K562 (cell line): ENCODE measurements at regions not wholly inside any gene's neighbourhood (a gene's known extent, or its start where the extent isn't known, plus 50 kb on each side); places are given as distances from the start of the nearest gene placed in this dataset.

Experiments used
- ATAC-seq: fragments of 200-7000 bp; cut with Tn5 transposase; 3 replicates; pipeline ENCODE4 v1.9.1; 2020; ENCODE audit warnings: moderate library complexity
- BruUV-seq: library from RNA; stranded (reverse); fragments of 400-500 nt; replicated peaks from 2 replicates; lab custom pipeline; 2021; lab: Mats Ljungman, UMichigan
- CTCF ChIA-PET: fragments of 300-600 bp; formaldehyde crosslinking; extraction: SDS; loops from one replicate; lab custom pipeline; 2021; ENCODE audit warnings: low intra/inter-chr PET ratio; lab: Yijun Ruan, JAX
- POLR2A ChIA-PET: fragments of 300-600, 350-650 bp; sonication (Branson Sonifier 250); formaldehyde crosslinking; extraction: SDS; loops from one replicate; lab custom pipeline; 2021; ENCODE audit warnings: antibody characterized with exemption, inconsistent platforms; lab: Yijun Ruan, JAX
- DNase-seq, 4 experiments: peaks; one replicate each; pipeline versions ENCODE4 v3.0.0 to v3.0.0-alpha.2; 2011 to 2018; ENCODE audit warnings: low spot score in 3 of 4, mixed read lengths in 3 of 4; ENCODE audit errors: extremely low read depth in 1 of 4
- FAIRE-seq: peaks from 2 replicates; lab custom pipeline; 2011; peaks lifted over from hg19 to GRCh38; lab: Jason Lieb, UNC
- H2AFZ ChIP-seq: 2 replicates; pipeline ENCODE4 v1.6.0; 2011; ENCODE audit warnings: low read depth, low read length, control low read depth, inconsistent platforms
- H3K27ac ChIP-seq: fragments of 200-600 bp; 3 replicates; pipeline ENCODE4 v1.8.0; 2011; ENCODE audit warnings: low read depth, mild to moderate bottlenecking, control low read depth, inconsistent platforms, low read length, moderate library complexity, mixed read lengths; ENCODE audit errors: extremely low read depth
- H3K27me3 ChIP-seq, 2 experiments: fragments of 300-600 bp in 1 of 2; 2 replicates in 1 of 2; 3 replicates in 1 of 2; pipeline versions ENCODE4 v1.6.0 to v1.8.0; 2011; ENCODE audit warnings: inconsistent platforms in 2 of 2, low read length in 2 of 2, mild to moderate bottlenecking in 1 of 2, mixed read lengths in 1 of 2, moderate library complexity in 1 of 2; ENCODE audit not compliant: control insufficient read depth in 2 of 2, insufficient read depth in 2 of 2
- H3K36me3 ChIP-seq: fragments of 300-600 bp; 3 replicates; pipeline ENCODE4 v1.8.0; 2011; ENCODE audit warnings: mild to moderate bottlenecking, low read length, inconsistent platforms; ENCODE audit not compliant: control insufficient read depth, insufficient read depth
- H3K4me1 ChIP-seq, 2 experiments: fragments of 200-600 bp in 1 of 2; replicated peaks in 1 of 2; 2 replicates in 1 of 2; 3 replicates in 1 of 2; pipeline versions ENCODE4 v1.5.1 to v1.8.0; 2011; ENCODE audit warnings: inconsistent platforms in 2 of 2, low read length in 2 of 2, mild to moderate bottlenecking in 1 of 2, mixed read lengths in 1 of 2, moderate library complexity in 1 of 2; ENCODE audit not compliant: control insufficient read depth in 2 of 2, insufficient read depth in 2 of 2
- H3K4me2 ChIP-seq: 2 replicates; pipeline ENCODE4 v1.6.1; 2011; ENCODE audit warnings: low read length, control low read depth, inconsistent platforms, mixed read lengths; ENCODE audit not compliant: insufficient read depth
- H3K4me3 ChIP-seq: fragments of 200-600 bp; sonication (generic), shearing (Covaris generic); 2 replicates; pipeline ENCODE4 v1.5.1; 2016; ENCODE audit warnings: control low read depth, inconsistent platforms
- H3K79me2 ChIP-seq: fragments of 200-600 bp; 3 replicates; pipeline ENCODE4 v1.8.0; 2011; ENCODE audit warnings: low read length, inconsistent platforms; ENCODE audit not compliant: control insufficient read depth, insufficient read depth
- H3K9ac ChIP-seq, 2 experiments: 2 replicates each; pipeline versions ENCODE4 v1.6.0 to v1.6.1; 2011; ENCODE audit warnings: low read depth in 2 of 2, low read length in 2 of 2, control low read depth in 1 of 2, inconsistent platforms in 1 of 2, mild to moderate bottlenecking in 1 of 2, mixed read lengths in 1 of 2; ENCODE audit not compliant: insufficient read depth in 1 of 2
- H3K9me1 ChIP-seq: one replicate; pipeline ENCODE4 v1.6.0; 2011; ENCODE audit warnings: inconsistent platforms, mild to moderate bottlenecking, low read length, moderate library complexity; ENCODE audit not compliant: control insufficient read depth, insufficient read depth
- H3K9me3 ChIP-seq: replicated peaks from 2 replicates; pipeline ENCODE4 v1.5.1; 2011; ENCODE audit warnings: low read depth, low read length, inconsistent platforms; ENCODE audit not compliant: control insufficient read depth, insufficient read depth
- H4K20me1 ChIP-seq: replicated peaks from 2 replicates; pipeline ENCODE4 v1.6.1; 2011; ENCODE audit warnings: low read length, inconsistent platforms, mixed read lengths; ENCODE audit not compliant: control insufficient read depth, insufficient read depth
- ARID1B ChIP-seq: fragments of 450-650 bp; IDR thresholded peaks from 2 replicates; pipeline ENCODE4 v1.6.1; 2016; ENCODE audit warnings: antibody characterized with exemption, mild to moderate bottlenecking, inconsistent platforms
- FOXA1 ChIP-seq: fragments of 450-650 bp; IDR thresholded peaks from 2 replicates; pipeline ENCODE4 v1.6.1; 2016; ENCODE audit warnings: mild to moderate bottlenecking, borderline replicate concordance
- MAFF ChIP-seq: IDR thresholded peaks from 2 replicates; pipeline ENCODE4 v1.6.1; 2012; ENCODE audit warnings: low read length, improper control_type of control experiment
- MBD2 ChIP-seq: sonication (generic); IDR thresholded peaks from 2 replicates; pipeline ENCODE4 v1.6.1; 2016; ENCODE audit warnings: low read depth, borderline replicate concordance
- NFRKB ChIP-seq: fragments of 450-650 bp; IDR thresholded peaks from 2 replicates; pipeline ENCODE4 v1.6.1; 2016; ENCODE audit warnings: low read depth
- RBM17 ChIP-seq: fragments of 200-400 bp; formaldehyde crosslinking; IDR thresholded peaks from 2 replicates; pipeline ENCODE4 v1.6.1; 2017; ENCODE audit warnings: low read depth, mild to moderate bottlenecking, low read length, borderline replicate concordance
- RBM25 ChIP-seq: fragments of 200-400 bp; formaldehyde crosslinking; IDR thresholded peaks from 2 replicates; pipeline ENCODE4 v1.6.1; 2018; ENCODE audit warnings: low read length, low read depth, moderate library complexity; ENCODE audit not compliant: severe bottlenecking
- RFX5 ChIP-seq: IDR thresholded peaks from 2 replicates; pipeline ENCODE4 v1.6.1; 2011; ENCODE audit warnings: low read depth, mild to moderate bottlenecking, improper control_type of control experiment, low read length
- SIN3A ChIP-seq, 2 experiments: fragments of 150-350 bp in 1 of 2; IDR thresholded peaks; 2 replicates each; pipeline ENCODE4 v1.6.1; 2011 to 2016; ENCODE audit warnings: borderline replicate concordance in 2 of 2, low read depth in 2 of 2, low read length in 2 of 2, mild to moderate bottlenecking in 2 of 2, moderate library complexity in 2 of 2; ENCODE audit not compliant: control insufficient read depth in 1 of 2
- ZEB2 ChIP-seq: fragments of 450-650 bp; IDR thresholded peaks from 2 replicates; pipeline ENCODE4 v1.6.1; 2016
- ZNF212 ChIP-seq: fragments of 450-650 bp; formaldehyde crosslinking; IDR thresholded peaks from 2 replicates; pipeline ENCODE4 v1.4.0; 2020; ENCODE audit warnings: mild to moderate bottlenecking
- ZNF23 ChIP-seq: fragments of 250-450 bp; sonication (Bioruptor Pico); IDR thresholded peaks from 2 replicates; pipeline ENCODE4 v1.4.0; 2020; ENCODE audit warnings: mild to moderate bottlenecking
- ZNF408 ChIP-seq: fragments of 250-450 bp; sonication (Bioruptor Pico); IDR thresholded peaks from 2 replicates; pipeline ENCODE4 v1.4.0; 2020; ENCODE audit warnings: low read depth, mild to moderate bottlenecking, moderate library complexity
- ZNF586 ChIP-seq: fragments of 450-650 bp; formaldehyde crosslinking; conservative IDR thresholded peaks from 2 replicates; pipeline ENCODE4 v1.4.0; 2020; ENCODE audit warnings: mild to moderate bottlenecking, moderate library complexity
- WGBS: fragments of 100-300 bp; shearing (Covaris generic); methylation state at CpG from one replicate; pipeline ENCODE4 v1.1.6; 2016; ENCODE audit warnings: low coverage, mixed read lengths; ENCODE audit not compliant: insufficient coverage; ENCODE audit errors: missing lambda C conversion rate; 5-methylcytosine and 5-hydroxymethylcytosine counted together
- in situ Hi-C: fragments of 300-500 bp; cut with MboI; formaldehyde crosslinking; loops from 4 replicates; pipeline ENCODE4 v1.15.0; 2018; ENCODE audit warnings: inconsistent platforms, mixed read lengths
- intact Hi-C: fragments of 100-400 bp; cut with micrococcal nuclease; formaldehyde crosslinking; loops from 2 replicates; pipeline ENCODE4 v1.14.2; 2022
- TF ChIP-seq, protein P1 (sequence below): sonication (generic); formaldehyde crosslinking; IDR thresholded peaks from 2 replicates; pipeline ENCODE4 v1.8.0; 2022; ENCODE audit warnings: missing genetic modification reagents, mild to moderate bottlenecking, borderline replicate concordance
- TF ChIP-seq, protein P2 (sequence below): fragments of 250-450 bp; sonication (Bioruptor Pico); IDR thresholded peaks from 2 replicates; pipeline ENCODE4 v1.6.1; 2021; ENCODE audit warnings: mild to moderate bottlenecking
- TF ChIP-seq, protein P3 (sequence below), 3 experiments: fragments of 200-800 bp in 1 of 3; fragments of 250-450 bp in 1 of 3; fragments of 450-650 bp in 1 of 3; sonication (Bioruptor Pico) in 1 of 3; sonication (Bioruptor generic) in 1 of 3; formaldehyde crosslinking in 1 of 3; IDR thresholded peaks; 2 replicates each; pipeline versions ENCODE4 v1.6.1 to v1.8.0; 2016 to 2022; ENCODE audit warnings: mild to moderate bottlenecking in 2 of 3, missing genetic modification characterization in 2 of 3, missing compliant biosample characterization in 1 of 3, moderate library complexity in 1 of 3

DNA sequence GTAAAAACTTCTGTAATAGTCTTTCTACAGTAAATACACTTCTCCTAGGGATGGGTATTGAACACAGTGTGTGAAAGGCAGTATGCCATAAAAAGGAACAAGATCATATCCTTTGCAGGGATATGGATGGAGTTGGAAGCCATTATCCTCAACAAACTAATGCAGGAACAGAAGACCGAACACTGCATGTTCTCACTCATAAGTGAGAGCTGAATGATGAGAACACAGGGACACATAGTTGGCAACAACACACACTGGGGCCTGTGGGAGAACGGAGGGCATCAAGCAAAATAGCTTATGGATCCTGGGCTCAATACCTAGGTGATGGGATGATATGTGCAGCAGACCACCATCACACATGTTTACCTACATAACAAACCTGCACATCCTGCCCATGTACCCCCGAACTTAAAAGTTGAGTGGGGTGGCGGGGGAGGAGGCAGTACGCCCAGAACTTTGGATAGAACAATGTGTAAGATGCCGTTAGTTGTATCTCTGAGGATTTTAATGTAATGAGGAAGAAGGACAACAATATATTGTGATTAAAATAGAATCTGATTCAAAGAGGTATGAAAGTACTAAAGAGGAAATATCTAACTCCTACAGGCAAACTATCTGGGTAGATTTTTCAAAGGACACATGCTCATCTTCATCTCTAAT lies 183.2 kb downstream of the NDFIP2 start (continued):
- TF ChIP-seq FOXA1 (no peak), ZNF408 (no peak), RBM25 (no peak), ZNF212 (no peak), RBM17 (no peak), RFX5 (no peak)
- TF ChIP-seq, protein P1, sequence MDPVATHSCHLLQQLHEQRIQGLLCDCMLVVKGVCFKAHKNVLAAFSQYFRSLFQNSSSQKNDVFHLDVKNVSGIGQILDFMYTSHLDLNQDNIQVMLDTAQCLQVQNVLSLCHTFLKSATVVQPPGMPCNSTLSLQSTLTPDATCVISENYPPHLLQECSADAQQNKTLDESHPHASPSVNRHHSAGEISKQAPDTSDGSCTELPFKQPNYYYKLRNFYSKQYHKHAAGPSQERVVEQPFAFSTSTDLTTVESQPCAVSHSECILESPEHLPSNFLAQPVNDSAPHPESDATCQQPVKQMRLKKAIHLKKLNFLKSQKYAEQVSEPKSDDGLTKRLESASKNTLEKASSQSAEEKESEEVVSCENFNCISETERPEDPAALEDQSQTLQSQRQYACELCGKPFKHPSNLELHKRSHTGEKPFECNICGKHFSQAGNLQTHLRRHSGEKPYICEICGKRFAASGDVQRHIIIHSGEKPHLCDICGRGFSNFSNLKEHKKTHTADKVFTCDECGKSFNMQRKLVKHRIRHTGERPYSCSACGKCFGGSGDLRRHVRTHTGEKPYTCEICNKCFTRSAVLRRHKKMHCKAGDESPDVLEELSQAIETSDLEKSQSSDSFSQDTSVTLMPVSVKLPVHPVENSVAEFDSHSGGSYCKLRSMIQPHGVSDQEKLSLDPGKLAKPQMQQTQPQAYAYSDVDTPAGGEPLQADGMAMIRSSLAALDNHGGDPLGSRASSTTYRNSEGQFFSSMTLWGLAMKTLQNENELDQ (CRISPR knock-in tag): no peak
- TF ChIP-seq, protein P2, sequence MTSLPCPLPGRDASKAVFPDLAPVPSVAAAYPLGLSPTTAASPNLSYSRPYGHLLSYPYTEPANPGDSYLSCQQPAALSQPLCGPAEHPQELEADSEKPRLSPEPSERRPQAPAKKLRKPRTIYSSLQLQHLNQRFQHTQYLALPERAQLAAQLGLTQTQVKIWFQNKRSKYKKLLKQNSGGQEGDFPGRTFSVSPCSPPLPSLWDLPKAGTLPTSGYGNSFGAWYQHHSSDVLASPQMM: no peak

DNA sequence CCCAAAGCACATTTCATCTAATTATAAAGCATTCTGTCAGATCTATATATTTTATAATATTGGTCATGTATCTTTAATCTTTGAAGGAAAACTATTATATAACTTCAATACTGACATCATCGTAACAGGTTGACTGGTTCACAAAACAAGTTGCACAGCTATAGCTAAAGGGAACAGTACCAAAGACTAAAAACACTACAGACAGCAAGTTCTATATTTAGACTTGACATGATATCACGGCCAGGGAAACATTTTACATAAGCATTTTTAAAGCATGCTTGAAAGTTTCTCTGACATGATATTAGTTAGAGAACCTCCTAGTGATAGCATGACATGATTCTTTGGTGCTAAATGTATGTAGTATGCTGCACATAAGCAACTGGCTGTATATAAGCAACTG lies 182.5 kb downstream of the NDFIP2 start:
- H3K4me3 ChIP-seq: no peak overlapping the region
- H3K9me1 ChIP-seq: no peaks in the 10 kb centered on the region
- intact Hi-C loops: no loop called here
- DNase-seq (no peak), ATAC-seq (no peak), FAIRE-seq (no peak)
- no peaks in the 10 kb centered on the region for H3K79me2 ChIP-seq
- WGBS: 0% methylated on average over 2 of the region's 2 CpGs
- in situ Hi-C loops: no loop called here
- no TSS peak for BruUV-seq
- no peaks in the 10 kb centered on the region for H3K27me3 ChIP-seq
- H3K9me3 ChIP-seq: no peaks in the 10 kb centered on the region
- no peak overlapping the region for H3K4me2 ChIP-seq
- H2AFZ ChIP-seq: no peak overlapping the region
- no peaks in the 10 kb centered on the region for H4K20me1 ChIP-seq
- no peak overlapping the region for H3K27ac ChIP-seq
- H3K36me3 ChIP-seq: no peaks in the 10 kb centered on the region
- ChIA-PET POLR2A (no interaction called here), CTCF (no interaction called here)
- no peaks in the 10 kb centered on the region for H3K4me1 ChIP-seq
- no peak overlapping the region for H3K9ac ChIP-seq
- TF ChIP-seq SIN3A (IDR thresholded peaks at IDR 0.05; ENCODE audit: borderline replicate concordance in 2 of 2, control insufficient read depth in 1 of 2, low read depth in 2 of 2, low read length in 2 of 2) (no peak), ZEB2 (no peak), ARID1B (no peak), MBD2 (no peak), ZNF23 (CRISPR knock-in tag) (no peak), MAFF (no peak), ZNF586 (CRISPR knock-in tag) (no peak), NFRKB (no peak)
- TF ChIP-seq, protein P3, sequence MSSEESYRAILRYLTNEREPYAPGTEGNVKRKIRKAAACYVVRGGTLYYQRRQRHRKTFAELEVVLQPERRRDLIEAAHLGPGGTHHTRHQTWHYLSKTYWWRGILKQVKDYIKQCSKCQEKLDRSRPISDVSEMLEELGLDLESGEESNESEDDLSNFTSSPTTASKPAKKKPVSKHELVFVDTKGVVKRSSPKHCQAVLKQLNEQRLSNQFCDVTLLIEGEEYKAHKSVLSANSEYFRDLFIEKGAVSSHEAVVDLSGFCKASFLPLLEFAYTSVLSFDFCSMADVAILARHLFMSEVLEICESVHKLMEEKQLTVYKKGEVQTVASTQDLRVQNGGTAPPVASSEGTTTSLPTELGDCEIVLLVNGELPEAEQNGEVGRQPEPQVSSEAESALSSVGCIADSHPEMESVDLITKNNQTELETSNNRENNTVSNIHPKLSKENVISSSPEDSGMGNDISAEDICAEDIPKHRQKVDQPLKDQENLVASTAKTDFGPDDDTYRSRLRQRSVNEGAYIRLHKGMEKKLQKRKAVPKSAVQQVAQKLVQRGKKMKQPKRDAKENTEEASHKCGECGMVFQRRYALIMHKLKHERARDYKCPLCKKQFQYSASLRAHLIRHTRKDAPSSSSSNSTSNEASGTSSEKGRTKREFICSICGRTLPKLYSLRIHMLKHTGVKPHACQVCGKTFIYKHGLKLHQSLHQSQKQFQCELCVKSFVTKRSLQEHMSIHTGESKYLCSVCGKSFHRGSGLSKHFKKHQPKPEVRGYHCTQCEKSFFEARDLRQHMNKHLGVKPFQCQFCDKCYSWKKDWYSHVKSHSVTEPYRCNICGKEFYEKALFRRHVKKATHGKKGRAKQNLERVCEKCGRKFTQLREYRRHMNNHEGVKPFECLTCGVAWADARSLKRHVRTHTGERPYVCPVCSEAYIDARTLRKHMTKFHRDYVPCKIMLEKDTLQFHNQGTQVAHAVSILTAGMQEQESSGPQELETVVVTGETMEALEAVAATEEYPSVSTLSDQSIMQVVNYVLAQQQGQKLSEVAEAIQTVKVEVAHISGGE (CRISPR knock-in tag; IDR thresholded peaks at IDR 0.05): no peak
